Fibroblast of skin of right quadriceps (primary cell): ENCODE measurements at regions not wholly inside any gene's neighbourhood (a gene's known extent, or its start where the extent isn't known, plus 50 kb on each side); places are given as distances from the start of the nearest gene placed in this dataset.
"Not testable (repeated sequence)": the region's sequence is repeated elsewhere in the genome, so short reads cannot be mapped to it uniquely, and the experiment has no call there.

Experiments
- DNase-seq: peaks from one replicate; pipeline ENCODE4 v3.0.0-alpha.2; 2013

DNA sequence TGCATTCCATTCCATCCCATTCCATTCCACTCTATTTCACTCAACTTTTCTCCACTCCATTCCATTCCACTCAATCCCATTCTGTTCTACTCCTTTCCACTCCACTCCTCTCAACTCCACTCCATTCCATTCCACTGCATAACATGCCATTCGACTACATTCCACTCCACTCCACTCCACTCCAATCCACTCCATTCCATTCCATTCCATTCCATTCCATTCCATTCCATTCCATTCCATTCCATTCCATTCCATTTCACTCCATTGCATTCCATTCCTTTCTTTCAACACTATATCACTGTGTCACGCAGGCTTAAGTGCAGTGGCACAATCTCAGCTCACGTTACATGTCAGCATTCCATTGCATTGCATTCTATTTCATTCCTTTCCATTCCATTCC lies 1430.4 kb downstream of the TSPY10 start:
- not testable (repeated sequence) for DNase-seq

DNA sequence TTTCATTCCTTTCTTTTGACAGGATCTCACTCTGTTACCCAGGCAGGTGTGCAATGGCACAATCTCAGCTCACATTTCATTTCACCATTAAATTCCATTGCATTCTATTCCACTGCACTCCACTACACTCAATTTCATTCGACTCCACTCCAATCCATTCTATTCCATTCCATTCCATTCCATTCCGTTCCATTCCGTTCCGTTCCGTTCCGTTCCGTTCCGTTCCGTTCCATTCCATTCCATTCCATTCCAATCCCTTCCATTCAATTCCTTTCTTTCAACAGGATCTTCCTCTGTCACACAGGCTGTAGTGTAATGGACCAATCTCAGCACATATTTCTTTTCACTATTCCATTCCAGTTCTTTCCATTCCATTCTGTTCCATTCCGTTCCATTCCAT lies 1445.7 kb downstream of the TSPY10 start:
- DNase-seq, result no peak

DNA sequence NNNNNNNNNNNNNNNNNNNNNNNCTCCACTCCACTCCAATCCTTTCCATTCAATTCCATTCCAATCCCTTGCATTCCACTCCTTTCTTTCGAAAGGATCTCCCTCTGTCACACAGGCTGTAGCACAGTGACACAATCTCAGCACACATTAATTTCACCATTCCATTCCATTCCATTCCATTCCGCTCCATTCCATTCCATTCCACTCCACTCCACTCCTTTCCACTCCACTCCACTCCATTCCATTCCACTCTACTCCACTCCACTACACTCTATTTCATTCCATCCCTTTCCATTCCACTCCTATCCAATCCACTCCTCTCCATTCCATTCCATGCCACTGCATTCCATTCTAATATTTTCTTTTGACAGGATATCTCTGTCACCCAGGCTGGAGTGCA lies 1459.0 kb downstream of the TSPY10 start:
- no peak for DNase-seq

DNA sequence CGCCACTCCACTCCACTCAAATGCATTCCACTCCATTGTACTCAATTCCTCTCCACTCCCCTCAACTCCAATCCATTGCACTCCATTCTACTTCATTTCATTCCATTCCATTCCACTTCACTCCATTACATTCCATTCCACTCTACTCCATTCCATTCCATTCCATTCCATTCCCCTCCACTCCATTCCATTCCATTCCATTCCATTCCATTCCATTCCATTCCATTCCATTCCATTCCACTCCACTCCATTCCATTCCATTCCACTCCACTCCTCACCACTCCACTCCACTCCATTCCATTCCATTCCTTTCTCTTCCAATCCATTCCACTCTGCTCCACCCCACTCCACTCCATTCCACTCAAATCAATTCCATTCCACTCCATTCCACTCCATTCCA lies 1459.9 kb downstream of the TSPY10 start:
- no peak for DNase-seq

DNA sequence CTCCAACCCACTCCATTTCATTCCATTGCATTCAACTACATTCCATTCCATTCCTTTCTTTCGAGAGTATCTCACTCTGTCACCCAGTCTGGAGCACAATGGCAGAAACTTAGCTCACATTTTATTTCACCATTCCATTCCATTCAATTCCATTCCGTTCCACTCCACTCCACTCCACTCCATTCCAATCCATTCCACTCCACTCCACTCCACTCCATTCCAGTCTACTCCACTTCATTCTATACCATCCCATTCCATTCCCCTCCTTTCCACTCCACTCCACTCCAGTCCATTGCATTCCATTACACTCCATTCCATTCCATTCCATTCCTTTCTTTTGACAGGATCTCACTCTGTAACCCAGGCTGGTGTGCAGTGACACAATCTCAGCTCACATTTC lies 1466.3 kb downstream of the TSPY10 start:
- DNase-seq, result no peak

DNA sequence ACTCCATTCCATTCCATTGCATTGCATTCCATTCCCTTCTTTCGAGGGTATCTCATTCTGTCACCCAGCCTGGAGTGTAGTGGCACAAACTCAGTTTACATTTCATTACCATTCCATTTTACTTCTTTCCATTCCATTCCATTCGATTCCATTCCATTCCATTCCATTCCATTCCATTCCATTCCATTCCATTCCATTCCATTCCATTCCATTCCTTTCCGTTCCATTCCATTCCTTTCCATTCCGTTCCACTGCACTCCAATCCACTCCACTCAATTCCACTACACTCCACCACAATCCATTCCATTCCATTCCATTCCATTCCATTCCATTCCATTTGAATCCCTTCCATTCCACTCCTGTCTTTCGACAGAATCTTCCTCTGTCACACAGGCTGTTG lies 1472.0 kb downstream of the TSPY10 start:
- DNase-seq, result not testable (repeated sequence)

DNA sequence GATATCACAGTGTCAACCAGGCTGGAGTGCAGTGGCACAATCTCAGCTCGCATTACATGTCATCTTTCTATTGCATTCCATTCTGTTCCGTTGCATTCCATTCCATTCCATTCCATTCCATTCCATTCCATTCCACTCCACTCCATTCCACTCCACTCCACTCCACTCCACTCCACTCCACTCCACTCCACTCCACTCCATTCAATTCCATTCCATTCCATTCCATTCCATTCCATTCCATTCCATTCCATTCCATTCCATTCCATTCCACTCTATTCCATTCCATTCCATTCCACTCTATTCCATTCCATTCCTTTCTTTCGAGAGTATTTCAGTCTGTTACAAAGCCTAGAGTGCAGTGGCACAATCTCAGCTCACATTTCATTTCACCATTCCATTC lies 1486.5 kb downstream of the TSPY10 start:
- not testable (repeated sequence) for DNase-seq

DNA sequence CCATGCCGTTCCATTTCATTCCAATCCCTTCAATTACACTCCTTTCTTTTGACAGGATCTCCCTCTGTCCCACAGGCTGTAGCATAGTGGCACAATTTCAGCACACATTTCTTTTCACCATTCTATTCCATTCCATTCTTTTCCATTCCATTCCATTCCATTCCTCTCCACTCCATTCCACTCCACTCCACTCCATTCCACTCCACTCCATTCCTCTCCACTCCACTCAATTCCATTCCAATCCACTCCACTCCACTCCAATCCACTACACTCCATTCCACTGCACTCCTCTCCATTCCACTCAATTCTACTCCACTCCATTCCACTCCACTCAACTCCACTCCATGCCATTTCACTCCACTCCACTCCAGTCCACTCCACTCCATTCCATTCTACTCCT lies 1495.1 kb downstream of the TSPY10 start:
- no peak for DNase-seq

DNA sequence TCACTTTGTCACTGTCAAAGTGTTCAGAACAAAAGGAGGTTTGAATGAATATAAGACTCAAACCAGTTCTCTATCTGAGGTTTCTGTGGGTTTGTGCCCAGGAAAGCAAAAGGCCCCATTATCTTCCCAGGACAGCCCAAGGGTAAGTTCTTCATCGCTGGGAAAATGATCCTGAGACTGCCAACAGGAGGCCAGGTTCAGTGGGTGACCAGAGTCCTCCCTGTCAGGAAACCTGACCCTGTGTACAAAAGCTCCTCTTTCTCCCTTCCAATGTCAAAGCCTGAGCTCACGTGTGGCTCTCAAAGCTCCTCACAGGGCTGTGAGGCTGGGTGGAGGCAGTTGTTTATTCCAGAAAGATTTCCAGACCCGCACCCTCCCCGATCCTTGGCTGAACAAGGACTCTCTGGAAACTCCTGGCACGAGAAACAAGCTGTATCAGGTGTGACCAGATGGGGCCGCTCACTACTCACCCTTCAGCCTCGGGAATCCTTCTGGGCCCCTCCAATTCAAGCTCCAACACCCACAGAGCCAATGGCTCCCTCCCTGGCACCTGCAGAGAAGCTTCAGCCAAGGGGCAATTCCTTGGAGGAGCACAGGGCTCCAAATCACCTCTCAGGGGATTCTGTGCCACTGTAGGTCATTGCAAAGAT lies 1516.7 kb downstream of the TSPY10 start:
- DNase-seq, result no peak

DNA sequence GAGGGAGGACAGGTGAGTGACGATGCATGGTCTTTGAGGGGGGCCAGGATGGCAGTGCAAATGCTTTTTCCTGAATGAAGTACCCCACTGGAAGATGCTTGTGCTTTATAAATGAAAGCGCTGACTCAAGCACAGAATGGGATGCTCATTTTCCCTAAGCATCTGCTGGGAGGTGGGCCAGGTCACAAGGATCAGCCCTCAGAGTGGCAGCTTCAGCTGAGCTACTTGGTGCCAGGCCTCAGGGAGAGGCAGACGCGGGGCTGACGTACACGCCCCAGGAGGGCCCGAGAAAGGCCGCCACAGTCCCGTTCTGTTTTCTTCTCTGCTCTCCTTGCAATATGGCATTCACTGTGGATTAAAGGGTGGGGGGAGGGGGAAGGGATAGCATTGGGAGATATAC lies 1535.8 kb downstream of the TSPY10 start:
- DNase-seq, result no peak

DNA sequence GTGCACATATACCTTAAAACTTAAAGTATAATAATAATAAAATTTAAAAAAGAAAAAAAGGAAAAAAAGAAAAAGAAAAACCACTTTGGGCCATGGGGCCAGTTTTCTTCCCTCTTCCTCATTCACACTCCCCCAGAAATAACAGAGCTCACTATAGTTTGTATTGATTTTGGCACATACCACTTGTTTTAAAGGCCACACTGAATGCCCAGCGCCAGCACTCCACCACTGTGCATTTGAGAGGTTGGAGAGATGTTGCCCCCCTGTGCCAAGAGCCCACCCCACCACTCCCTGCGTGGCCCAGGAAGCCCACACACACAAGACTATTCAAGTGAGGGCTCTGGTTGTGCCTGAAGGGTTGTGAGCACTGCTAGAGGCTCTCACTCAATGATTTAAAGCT lies 1536.3 kb downstream of the TSPY10 start:
- DNase-seq, result no peak

DNA sequence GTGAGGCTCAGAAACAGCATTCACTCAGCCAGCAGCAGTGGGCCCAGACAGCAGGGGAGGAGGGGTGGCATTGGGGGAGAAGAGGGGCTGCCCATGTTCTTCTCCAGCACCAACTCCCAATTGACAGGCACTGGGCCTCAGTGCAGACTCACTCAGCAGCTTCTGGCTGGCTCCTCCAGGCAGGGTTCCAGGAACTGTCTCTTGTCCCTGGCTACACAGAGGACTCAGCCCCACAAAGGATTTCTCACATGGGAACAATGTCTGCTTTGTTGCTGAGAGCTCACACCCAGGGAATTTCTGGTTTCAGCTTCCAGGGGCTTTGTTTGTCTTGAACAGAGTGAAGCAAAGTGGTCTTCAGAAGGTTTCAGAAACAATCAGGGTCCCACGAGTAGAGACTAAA lies 1536.7 kb downstream of the TSPY10 start:
- no peak for DNase-seq

DNA sequence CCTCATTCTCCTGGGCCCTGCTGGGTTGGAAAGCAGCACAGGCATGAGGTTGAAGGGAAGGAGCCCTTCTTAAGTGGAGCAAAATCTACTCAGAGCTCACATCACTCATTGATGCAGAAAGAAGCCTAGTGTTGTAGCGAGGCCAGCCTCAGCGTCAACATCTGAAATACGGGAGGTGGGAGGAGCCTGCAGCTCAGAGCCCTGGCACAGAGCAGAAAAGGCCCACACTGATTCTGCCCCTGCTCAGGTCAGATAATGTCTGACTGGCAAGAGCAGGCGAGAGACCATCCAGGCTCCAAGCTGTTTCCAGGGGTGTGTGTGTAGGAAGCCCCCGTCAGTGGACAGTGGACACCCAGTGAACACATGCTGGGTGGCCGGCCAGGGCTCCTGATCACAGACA lies 1541.6 kb downstream of the TSPY10 start:
- no peak for DNase-seq

DNA sequence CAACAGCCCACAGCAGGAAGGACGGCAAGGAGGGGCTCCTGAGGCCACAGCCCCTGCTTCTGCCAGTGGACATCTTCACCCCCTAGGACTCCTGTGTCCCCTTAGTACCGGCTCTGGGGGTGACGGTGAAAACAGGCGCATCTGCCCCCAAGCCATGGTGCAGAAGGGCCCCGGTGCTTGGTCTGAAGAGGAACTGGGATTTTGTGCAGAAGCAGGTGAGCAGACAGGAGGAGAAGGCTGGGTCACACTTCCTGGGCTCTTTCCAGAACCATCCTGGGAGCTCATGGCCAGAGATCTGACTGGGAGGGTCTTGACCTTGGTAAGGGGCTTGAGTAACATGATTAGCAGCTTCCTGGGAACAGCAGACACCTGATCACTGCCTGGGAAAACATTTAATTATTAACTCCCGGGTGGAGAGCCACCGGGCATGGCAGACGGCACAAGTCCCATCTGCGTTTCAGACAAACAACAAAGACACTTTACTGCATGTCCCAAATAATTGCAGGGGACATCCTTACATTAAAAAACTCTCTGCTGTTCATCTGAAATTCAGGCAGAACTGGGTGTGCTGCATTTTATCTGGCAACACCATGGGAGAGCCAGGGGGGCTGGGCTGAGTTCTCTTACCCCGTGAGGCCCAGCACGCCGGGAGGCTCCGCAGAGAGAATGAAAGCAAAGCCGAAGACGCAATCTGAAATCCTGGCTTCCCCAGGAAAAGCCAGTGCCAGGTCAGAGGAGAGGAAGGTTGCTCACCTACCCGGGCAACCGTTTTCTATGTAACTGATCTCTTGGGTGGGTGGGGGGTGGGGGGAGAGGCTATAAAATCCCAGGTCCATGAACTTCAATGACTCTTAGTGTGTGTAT lies 1542.8 kb downstream of the TSPY10 start:
- DNase-seq, result no peak

DNA sequence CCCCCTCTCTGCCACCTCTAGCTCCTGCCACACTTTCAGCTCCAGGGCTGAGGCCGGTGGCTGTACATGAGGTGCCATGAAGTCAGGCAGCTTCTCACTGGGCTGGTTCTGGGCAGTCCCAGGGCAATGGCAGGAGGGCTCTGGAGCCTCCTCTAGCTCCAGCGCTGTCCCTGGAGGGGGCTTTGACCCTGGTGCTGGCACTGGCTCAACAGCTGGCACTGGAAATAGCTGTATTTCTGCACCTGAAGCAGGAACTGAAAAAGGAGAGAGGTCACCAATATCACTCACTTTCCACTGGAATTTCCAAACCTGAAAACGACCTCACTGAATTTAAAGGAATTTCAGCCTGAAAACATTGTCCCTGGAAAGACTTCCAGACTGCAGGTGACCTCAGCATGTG lies 1558.1 kb downstream of the TSPY10 start:
- not testable (repeated sequence) for DNase-seq

DNA sequence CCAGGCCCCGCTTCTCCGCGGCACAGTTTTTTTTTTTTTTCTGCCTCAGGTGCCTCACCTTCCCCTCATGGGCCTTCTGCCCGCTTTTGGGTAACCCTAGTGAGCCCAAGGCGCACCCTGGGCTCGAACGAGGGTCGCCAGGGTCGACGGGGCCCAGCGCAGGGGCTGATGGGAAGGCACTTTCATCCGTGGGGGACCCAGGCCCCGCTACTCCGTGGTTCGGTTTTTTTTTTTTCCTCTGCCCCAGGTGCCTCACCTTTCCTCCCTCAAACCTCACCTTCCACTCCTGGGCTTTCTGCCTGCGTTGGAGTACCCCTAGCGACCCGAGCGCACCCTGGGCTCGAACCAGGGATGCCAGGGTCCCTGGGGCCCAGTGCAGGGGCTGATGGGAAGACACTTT lies 1569.8 kb downstream of the TSPY10 start:
- not testable (repeated sequence) for DNase-seq

DNA sequence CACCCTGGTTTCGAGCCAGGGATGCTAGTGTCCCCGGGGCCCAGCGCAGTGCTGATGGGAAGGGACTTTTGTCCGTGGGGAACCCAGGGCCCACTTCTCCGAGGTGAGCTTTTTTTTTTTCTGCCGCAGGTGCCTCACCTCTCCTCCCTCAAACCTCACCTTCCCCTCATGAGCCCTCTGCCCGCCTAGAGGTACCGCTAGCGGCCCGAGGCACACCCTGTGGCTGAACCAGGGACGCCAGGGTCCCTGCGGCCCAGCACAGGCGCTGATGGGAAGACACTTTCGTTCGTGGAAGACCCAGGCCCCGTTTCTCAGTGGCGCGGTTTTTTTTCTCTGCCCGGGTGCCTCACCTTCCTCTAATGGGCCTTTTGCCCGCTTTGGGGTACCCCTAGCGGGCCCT lies 1570.7 kb downstream of the TSPY10 start:
- not testable (repeated sequence) for DNase-seq

DNA sequence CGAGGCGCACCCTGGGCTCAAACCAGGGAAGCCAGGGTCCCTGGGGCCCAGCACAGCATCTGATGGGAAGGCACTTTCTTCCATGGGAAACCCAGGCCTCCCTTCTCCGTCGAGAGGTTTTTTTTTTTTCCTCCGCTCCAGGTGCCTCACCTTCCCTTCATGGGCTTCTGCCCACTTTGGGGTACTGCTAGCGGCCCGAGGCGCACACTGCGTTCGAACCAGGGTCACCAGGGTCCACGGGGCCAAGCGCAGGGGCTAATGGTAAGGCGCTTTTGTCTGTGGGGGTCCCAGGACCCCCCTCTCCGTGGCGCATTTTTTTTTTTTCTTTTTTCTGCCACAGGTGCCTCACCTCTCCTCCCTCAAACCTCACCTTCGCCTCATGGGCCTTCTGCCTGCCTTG lies 1571.3 kb downstream of the TSPY10 start:
- no peak for DNase-seq

DNA sequence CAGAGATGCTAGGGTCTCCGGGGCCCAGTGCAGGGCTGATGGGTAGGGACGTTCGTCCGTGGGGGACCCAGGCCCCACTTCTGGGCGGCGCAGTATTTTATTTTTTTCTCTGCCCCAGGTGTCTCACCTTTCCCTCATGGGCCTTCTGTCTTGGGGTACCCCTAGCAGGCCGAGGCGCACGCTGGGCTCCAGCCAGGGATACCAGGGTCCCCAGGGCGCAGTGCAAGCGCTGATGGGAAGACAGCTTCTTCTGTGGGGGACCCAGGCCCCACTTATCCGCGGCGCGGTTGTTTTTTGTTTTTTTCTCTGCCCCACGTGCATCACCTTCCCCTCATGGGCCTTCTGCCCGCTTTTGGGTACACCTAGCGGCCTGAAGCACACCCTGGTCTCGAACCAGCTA lies 1572.8 kb downstream of the TSPY10 start:
- DNase-seq, result not testable (repeated sequence)

DNA sequence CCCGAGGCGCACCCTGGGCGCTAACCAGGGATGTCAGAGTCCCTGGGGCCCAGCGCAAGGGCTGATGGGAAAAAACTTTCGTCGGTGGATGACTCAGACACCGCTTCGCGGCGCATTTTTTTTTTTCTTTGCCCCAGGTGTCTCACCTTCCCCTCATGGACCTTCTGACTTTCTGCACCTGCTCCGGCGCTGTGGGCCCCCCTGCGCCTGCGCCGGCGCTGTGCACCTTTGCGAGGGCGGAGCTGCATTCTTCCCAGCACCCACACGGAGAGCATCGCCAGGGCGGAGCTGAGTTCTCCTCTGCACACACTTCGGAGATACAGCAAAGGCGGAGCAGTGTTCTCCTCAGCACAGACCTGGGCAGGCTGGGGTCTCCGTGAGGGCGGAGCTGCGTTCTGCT lies 1575.3 kb downstream of the TSPY10 start:
- DNase-seq, result not testable (repeated sequence)

DNA sequence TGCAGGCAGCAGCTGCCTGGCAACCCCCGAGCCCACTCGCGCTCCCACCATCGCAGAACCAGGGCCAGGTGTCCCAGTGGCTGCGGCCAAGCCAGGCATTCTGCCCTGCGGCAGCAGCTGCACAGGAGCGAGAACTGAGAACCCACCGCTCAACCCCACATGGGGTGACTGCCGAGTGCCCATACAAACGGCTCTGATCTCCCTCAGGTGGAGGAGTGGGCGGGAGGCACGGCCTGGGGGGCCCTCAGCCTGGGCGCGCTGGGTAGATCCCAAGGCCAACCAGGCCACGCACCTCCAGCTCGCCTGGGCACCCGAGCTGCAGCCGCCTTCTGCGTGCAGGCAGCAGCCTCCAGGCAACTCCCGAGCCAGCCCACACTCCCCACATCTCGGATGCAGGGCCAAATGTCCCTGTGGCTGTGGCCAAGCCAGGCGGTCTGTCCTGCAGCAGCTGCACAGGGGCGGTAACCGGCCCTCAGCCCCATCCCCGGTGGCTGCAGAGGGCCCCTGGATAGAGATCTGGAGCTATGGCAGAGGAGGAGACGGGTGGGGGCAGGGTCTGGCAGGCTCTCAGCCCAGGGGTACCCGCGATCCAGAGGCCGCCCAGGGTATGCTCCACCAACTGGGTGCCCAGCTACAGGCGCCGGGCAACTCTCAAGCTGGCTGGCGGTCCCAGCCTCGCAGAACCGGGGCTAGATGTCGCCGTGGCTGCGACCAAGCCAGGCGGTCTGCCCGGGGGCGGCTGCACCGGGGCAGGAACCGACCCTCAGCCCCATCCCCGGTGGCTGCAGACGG lies 1579.6 kb downstream of the TSPY10 start:
- not testable (repeated sequence) for DNase-seq

DNA sequence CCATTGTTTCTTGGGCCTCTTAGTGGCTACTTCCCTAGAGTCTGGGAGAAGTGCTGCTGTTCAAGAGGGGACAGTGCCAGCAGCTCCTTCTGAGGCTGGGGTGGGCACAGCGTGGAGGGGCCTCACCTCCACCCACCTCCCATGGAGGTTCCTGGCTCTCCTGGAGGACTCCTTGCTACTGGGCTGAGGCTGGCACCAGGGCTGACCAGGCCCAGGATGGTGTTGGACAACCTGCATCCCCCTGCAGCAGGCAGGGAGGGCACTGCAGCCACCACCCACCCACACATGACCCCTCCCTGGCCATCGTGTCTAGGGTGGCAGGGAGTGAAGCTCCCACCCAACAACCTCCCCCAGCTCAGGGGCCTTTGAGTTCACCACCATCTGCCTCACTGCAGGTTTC lies 1549.3 kb upstream of the USP9Y start:
- DNase-seq, result not testable (repeated sequence)

DNA sequence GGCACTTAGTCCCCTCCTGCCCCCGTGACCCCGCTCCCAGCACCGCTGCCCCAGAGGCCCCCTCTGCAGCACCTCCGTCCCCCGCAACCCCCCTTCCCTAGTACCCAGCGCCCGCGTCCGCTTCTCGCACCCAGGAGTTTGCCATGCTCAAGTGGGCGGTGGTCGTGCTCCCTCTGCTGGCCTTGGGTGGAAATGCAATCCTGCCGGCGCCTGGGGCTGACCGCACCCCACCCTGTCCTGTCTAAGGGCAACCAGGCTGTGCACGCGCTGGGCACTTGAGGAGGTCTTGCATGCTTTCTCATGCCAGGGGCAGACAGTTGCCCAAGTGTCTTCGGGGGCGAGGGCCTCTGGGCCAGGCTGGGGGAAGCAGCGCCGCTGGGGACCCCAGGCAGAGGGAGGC lies 1544.9 kb upstream of the USP9Y start:
- DNase-seq, result not testable (repeated sequence)

DNA sequence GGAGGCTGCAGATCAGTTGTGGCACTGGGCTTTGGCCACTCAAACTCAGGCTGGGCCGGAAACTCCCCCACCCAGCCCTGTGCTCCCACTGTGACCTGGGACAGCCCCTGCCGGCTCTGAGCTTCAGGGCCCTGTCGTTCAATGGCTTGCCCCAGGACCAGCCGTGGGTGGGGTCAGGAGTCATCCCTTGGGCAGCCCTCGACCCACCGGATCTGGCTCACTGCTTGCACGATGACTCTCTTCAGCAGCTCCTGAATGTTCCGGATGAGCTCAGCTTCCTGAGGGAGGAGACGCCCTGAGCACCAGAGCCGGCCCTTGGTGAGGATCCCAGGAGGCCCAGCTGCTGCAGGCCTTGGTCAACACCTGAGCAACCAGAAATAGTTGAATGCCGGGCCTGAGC lies 1544.2 kb upstream of the USP9Y start:
- not testable (repeated sequence) for DNase-seq
